ENCODE measurements at regions not wholly inside any gene's neighbourhood (a gene's known extent, or its start where the extent isn't known, plus 50 kb on each side); places are given as distances from the start of the nearest gene placed in this dataset.

DNA sequence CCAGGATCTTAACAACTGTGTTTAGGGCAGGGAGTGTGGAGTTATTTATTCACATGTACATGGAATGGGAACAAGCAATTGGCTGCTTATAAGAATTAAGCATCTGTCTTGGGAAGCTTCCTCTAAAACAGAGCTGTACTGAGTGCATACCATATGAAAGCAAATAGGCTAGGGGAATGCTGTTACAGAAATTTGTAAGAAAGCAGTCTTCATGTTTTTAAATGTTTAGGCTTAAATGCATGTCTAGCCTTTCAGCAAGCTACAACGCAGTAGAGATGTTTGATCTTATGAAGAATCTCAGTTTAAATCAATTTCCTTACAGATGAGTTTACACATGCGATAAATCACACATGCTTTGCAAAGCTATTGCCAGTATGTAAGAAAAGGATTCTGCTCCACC is 123.1 kb upstream of the MID1 start:
- TF ChIP-seq, protein P1, sequence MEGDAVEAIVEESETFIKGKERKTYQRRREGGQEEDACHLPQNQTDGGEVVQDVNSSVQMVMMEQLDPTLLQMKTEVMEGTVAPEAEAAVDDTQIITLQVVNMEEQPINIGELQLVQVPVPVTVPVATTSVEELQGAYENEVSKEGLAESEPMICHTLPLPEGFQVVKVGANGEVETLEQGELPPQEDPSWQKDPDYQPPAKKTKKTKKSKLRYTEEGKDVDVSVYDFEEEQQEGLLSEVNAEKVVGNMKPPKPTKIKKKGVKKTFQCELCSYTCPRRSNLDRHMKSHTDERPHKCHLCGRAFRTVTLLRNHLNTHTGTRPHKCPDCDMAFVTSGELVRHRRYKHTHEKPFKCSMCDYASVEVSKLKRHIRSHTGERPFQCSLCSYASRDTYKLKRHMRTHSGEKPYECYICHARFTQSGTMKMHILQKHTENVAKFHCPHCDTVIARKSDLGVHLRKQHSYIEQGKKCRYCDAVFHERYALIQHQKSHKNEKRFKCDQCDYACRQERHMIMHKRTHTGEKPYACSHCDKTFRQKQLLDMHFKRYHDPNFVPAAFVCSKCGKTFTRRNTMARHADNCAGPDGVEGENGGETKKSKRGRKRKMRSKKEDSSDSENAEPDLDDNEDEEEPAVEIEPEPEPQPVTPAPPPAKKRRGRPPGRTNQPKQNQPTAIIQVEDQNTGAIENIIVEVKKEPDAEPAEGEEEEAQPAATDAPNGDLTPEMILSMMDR (IDR thresholded peaks at IDR 0.05; ENCODE audit: low read length, missing control alignments) = no peak
- no peak for DNase-seq (ENCODE audit: low read depth)
- no peak overlapping the region for H3K4me3 ChIP-seq (replicated peaks; ENCODE audit: low read depth, low read length)

DNA sequence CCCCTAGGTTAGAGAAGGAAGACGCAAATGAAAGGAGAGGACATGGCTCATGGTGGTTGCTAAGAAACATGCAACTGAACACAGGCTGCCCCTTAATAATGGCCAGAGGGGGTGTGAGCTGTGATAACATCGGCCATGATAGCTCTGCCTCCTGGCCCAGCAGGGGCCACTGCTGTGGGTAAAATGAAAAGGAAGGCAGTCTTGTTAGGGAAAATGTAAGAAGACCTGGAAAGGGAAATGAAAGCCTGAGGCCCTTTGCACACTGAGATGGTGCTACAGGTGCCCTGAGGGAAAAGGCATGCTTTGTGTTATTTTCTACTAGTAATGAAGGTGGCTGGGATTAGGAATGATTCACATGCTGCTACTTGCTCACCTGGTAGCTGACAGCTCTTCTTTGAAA is 123.6 kb upstream of the MID1 start:
- no peak overlapping the region for H3K4me3 ChIP-seq (replicated peaks; ENCODE audit: low read depth, low read length)
- TF ChIP-seq, protein P1 (IDR thresholded peaks at IDR 0.05; ENCODE audit: low read length, missing control alignments) = no peak
- no peak for DNase-seq (ENCODE audit: low read depth)

DNA sequence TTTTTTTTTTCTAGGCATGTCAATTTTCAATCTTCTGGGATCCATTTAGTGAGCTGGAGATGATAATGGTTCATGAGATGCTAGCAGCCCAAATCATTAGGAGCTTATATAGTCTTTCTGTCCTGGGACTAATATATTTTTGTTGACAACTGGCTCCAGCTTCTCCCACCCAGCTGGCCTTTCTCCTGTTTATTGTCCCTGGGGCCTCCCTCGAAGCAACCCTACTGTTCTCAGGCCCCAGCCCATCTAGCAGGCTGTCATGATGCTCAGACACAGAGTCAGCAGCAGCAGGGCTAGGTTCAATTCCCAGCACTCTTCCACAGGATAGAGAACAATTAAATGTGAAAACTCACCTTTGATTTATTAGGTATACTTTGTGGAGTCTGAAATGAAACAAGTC is 127.6 kb upstream of the MID1 start:
- TF ChIP-seq, protein P1 (IDR thresholded peaks at IDR 0.05; ENCODE audit: low read length, missing control alignments) = no peak
- DNase-seq (ENCODE audit: low read depth) = no peak

DNA sequence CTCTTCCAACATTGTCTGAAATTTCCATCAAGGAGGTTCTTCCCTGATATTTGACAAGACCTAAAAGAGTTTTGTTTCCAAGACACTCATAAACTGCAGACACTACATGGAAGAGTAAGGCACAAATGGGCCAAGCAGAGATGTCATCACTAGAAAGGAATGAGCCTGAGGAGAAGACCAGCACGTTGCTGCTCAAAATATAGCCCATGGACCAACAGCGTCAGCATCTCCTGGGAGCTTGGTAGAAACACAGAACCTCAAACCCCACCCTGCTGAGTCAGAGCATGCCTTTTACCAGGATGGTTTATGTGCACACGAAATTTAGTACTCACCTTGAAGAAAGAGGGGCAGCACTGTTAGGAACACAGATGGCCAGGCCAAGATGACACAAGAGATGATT is 128.7 kb upstream of the MID1 start:
- no peak overlapping the region for H3K4me3 ChIP-seq (replicated peaks; ENCODE audit: low read depth, low read length)
- DNase-seq (ENCODE audit: low read depth) = no peak
- TF ChIP-seq, protein P1 (IDR thresholded peaks at IDR 0.05; ENCODE audit: low read length, missing control alignments) = no peak

More for the DNA sequence above, 127.6 kb upstream of the MID1 start:
- no peak overlapping the region for H3K4me3 ChIP-seq (replicated peaks; ENCODE audit: low read depth, low read length)

DNA sequence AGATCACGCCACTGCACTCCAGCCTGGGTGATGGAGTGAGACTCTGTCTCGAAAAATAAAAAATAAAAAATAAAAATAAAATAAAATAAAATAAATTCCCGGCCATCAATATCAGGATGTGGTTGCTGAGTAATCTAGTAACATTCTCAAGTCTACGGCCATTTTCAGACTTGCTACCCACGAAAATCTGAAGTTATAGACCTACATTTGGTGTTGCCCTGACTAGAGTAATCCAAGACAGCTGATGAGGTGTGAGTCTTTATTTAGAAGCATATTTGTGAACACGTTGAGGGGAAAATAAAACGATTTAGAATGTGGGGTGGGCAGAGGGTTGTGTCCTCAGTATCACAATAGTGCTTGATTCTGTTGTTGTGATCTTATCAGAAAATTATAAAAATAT is 130.2 kb upstream of the MID1 start:
- TF ChIP-seq, protein P1 (IDR thresholded peaks at IDR 0.05; ENCODE audit: low read length, missing control alignments) = no peak
- no peak for DNase-seq (ENCODE audit: low read depth)
- no peak overlapping the region for H3K4me3 ChIP-seq (replicated peaks; ENCODE audit: low read depth, low read length)

DNA sequence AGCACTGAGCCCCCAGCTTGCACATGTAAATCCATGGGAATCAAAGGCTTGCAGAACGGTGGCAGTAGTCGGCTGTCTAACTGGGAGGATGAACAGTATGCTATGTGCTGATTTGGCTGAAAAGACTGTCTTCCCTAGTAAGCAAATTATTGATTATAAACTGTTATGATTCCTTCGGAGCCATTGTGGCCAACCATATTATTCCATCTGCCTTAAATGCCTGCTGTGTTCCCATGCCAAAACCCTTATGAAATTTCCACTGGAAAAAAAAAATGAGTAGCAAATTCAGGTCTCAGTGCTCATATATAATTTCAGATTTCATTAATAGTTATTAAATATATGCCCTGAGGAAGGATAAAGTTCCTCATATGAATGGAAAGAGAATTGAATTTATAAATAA is 132.7 kb upstream of the MID1 start:
- TF ChIP-seq, protein P1 (IDR thresholded peaks at IDR 0.05; ENCODE audit: low read length, missing control alignments) = no peak
- no peak for DNase-seq (ENCODE audit: low read depth)
- no peak overlapping the region for H3K4me3 ChIP-seq (replicated peaks; ENCODE audit: low read depth, low read length)

DNA sequence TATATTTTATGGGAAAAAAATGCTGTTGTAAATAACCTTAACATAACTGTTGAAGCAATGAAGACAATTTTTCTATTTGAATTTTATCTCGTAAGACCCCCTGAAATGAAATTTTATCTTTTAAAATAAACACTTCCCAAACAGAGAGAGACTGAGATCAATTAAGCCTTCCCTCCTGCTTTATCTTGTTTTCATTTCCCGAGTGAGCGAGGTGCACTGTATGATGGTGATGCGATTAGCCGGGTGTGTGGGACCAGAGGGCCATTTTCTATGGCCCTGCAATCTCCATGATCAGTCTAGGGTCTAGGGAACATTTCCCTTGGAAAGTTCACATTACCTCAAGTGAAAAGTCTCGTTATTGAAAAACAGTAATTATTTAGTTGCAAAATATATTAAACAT is 134.1 kb upstream of the MID1 start:
- DNase-seq (ENCODE audit: low read depth) = no peak
- TF ChIP-seq, protein P1 (IDR thresholded peaks at IDR 0.05; ENCODE audit: low read length, missing control alignments) = no peak
- H3K4me3 ChIP-seq (replicated peaks; ENCODE audit: low read depth, low read length) = no peak overlapping the region
